ENCODE measurements at regions not wholly inside any gene's neighbourhood (a gene's known extent, or its start where the extent isn't known, plus 50 kb on each side); places are given as distances from the start of the nearest gene placed in this dataset.
"Not testable (repeated sequence)": the region's sequence is repeated elsewhere in the genome, so short reads cannot be mapped to it uniquely, and the experiment has no call there.

- no peak for DNase-seq
These were observed 141.9 kb downstream of the MID1IP1 start for GRCh38 chrX:38943120-38943519.

GRCh38 chrX:38948046-38948445, 146.8 kb downstream of the MID1IP1 start:
- no peak for DNase-seq

GRCh38 chrX:38954520-38954919, 153.3 kb downstream of the MID1IP1 start:
- no peak for DNase-seq

- no peak for DNase-seq
These were observed 158.5 kb downstream of the MID1IP1 start for GRCh38 chrX:38959736-38960135.

GRCh38 chrX:38960137-38960536, 158.9 kb downstream of the MID1IP1 start:
- DNase-seq: no peak

GRCh38 chrX:38961936-38962335, 160.7 kb downstream of the MID1IP1 start:
- DNase-seq: no peak

GRCh38 chrX:38963244-38963643, 162.0 kb downstream of the MID1IP1 start:
- DNase-seq: not testable (repeated sequence)

GRCh38 chrX:38965888-38966287, 164.6 kb downstream of the MID1IP1 start:
- DNase-seq: no peak

GRCh38 chrX:38968344-38969216, 167.3 kb downstream of the MID1IP1 start:
- no peak for DNase-seq

GRCh38 chrX:38970074-38970473, 168.8 kb downstream of the MID1IP1 start:
- no peak for DNase-seq

- no peak for DNase-seq
These were observed 169.6 kb downstream of the MID1IP1 start for GRCh38 chrX:38970845-38971244.

GRCh38 chrX:38973322-38973721, 172.1 kb downstream of the MID1IP1 start:
- no peak for DNase-seq

- no peak for DNase-seq
These were observed 173.3 kb downstream of the MID1IP1 start for GRCh38 chrX:38974542-38974941.

- no peak for DNase-seq
These were observed 174.2 kb downstream of the MID1IP1 start for GRCh38 chrX:38975368-38975942.

- no peak for DNase-seq
These were observed 181.1 kb downstream of the MID1IP1 start for GRCh38 chrX:38982370-38982769.

GRCh38 chrX:38982843-38983242, 181.6 kb downstream of the MID1IP1 start:
- no peak for DNase-seq

- DNase-seq: no peak
These were observed 184.1 kb downstream of the MID1IP1 start for GRCh38 chrX:38985375-38985774.

GRCh38 chrX:38985945-38986344, 184.7 kb downstream of the MID1IP1 start:
- no peak for DNase-seq

- no peak for DNase-seq
These were observed 185.3 kb downstream of the MID1IP1 start for GRCh38 chrX:38986586-38986985.

GRCh38 chrX:38987198-38987651, 186.0 kb downstream of the MID1IP1 start:
- no peak for DNase-seq

- no peak for DNase-seq
These were observed 187.0 kb downstream of the MID1IP1 start for GRCh38 chrX:38988301-38988700.

- no peak for DNase-seq
These were observed 187.8 kb downstream of the MID1IP1 start for GRCh38 chrX:38989076-38989475.

- DNase-seq: no peak
These were observed 190.6 kb downstream of the MID1IP1 start for GRCh38 chrX:38991656-38992440.
